ENCODE measurements at regions not wholly inside any gene's neighbourhood (a gene's known extent, or its start where the extent isn't known, plus 50 kb on each side); places are given as distances from the start of the nearest gene placed in this dataset.

DNA sequence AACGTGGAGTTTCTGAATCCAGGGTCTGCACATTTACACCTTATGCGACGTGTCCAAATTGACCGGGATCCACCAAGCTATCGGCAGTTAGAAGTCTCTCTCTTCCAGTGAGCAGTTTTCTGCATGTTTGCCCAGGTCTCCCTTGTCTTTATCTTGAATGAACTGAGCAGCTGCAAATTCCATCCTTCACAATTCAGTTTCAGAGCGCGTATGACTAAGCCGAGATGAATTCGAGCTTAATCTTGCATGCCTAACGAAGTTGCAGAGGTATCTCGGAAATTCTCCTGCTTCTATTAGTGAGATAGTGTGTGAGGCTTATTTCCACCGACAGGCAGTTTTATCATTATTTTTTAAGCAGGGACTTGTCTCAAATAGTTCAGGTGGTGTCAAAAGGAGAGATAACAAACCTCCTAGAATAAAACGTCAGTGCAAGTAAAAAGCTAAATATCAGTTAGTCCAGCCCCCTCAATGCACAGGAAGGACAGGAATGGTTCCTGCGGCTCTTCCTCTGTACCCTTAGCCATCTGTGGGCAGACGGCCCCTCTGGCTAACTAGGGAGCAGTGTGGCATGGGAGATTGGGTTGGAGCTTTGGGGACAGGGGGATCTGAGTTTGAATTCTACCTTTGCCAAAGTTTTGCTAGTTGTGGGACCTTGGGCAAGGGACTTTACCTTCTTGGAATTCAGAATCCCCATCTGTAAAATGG, 93.0 kb upstream of the GPR139 start:
- H3K9ac ChIP-seq (ENCODE audit: low read depth, low read length), result no peak overlapping the region

DNA sequence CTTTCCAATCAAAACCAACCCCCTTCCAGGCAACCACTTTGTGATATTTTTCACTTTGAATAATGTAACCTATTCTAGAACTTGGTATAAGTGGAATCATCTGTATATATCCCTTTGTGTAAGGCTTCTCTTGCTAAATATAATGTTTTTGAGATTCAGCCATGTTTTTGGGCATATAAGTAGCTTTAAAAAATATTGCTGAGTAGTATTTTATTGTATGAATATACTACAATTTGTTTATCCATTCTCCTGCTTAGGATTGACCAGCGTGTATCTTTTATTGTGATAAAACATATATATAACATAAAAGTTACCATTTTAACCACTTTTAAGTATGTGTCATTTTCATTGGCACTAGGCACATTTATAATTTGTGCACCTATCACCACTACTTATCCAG, 79.8 kb upstream of the GPR139 start:
- H4K20me1 ChIP-seq (ENCODE audit: insufficient read depth, low read length), result no peaks in the 10 kb centered on the region
- H3K79me2 ChIP-seq (ENCODE audit: insufficient read depth, low read length), result no peaks in the 10 kb centered on the region
- no peak overlapping the region for H3K27ac ChIP-seq (ENCODE audit: low read length)
- no peaks in the 10 kb centered on the region for H3K4me1 ChIP-seq (ENCODE audit: insufficient read depth, low read length)
- H3K9me3 ChIP-seq (ENCODE audit: insufficient read depth, low read length, severe bottlenecking), result no peaks in the 10 kb centered on the region
- ATAC-seq (ENCODE audit: insufficient read depth, low read depth) (no peak), DNase-seq (no peak)
- no peak overlapping the region for H3K4me3 ChIP-seq (ENCODE audit: low read depth in 1 of 2, low read length in 2 of 2)
- TF ChIP-seq, protein P1, sequence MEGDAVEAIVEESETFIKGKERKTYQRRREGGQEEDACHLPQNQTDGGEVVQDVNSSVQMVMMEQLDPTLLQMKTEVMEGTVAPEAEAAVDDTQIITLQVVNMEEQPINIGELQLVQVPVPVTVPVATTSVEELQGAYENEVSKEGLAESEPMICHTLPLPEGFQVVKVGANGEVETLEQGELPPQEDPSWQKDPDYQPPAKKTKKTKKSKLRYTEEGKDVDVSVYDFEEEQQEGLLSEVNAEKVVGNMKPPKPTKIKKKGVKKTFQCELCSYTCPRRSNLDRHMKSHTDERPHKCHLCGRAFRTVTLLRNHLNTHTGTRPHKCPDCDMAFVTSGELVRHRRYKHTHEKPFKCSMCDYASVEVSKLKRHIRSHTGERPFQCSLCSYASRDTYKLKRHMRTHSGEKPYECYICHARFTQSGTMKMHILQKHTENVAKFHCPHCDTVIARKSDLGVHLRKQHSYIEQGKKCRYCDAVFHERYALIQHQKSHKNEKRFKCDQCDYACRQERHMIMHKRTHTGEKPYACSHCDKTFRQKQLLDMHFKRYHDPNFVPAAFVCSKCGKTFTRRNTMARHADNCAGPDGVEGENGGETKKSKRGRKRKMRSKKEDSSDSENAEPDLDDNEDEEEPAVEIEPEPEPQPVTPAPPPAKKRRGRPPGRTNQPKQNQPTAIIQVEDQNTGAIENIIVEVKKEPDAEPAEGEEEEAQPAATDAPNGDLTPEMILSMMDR (IDR thresholded peaks at IDR 0.05; ENCODE audit: borderline replicate concordance, extremely low read depth, low read length, poor library complexity, severe bottlenecking), result no peak
- no peak for TF ChIP-seq EZH2 (IDR thresholded peaks at IDR 0.05; ENCODE audit: borderline replicate concordance, low read depth, low read length, severe bottlenecking)
- no peak overlapping the region for H3K4me2 ChIP-seq (ENCODE audit: insufficient read depth, low read length)
- H3K36me3 ChIP-seq (ENCODE audit: insufficient read depth, low read length), result no peaks in the 10 kb centered on the region
- H3K9ac ChIP-seq (ENCODE audit: low read depth, low read length), result no peak overlapping the region
- H2AFZ ChIP-seq (ENCODE audit: low read depth, low read length), result no peak overlapping the region
- peaks cover 6% of the 10 kb centered on the region for H3K27me3 ChIP-seq (ENCODE audit: insufficient read depth, low read length, poor library complexity)

More for the DNA sequence above, 93.0 kb upstream of the GPR139 start:
- no peak overlapping the region for H3K27ac ChIP-seq (ENCODE audit: low read length)
- ATAC-seq (ENCODE audit: insufficient read depth, low read depth) (no peak), DNase-seq (no peak)
- H2AFZ ChIP-seq (ENCODE audit: low read depth, low read length), result no peak overlapping the region
- no peaks in the 10 kb centered on the region for H3K79me2 ChIP-seq (ENCODE audit: insufficient read depth, low read length)
- H3K4me3 ChIP-seq (ENCODE audit: low read depth in 1 of 2, low read length in 2 of 2), result no peak overlapping the region
- no peak overlapping the region for H3K4me2 ChIP-seq (ENCODE audit: insufficient read depth, low read length)
- no peaks in the 10 kb centered on the region for H3K27me3 ChIP-seq (ENCODE audit: insufficient read depth, low read length, poor library complexity)
- no peaks in the 10 kb centered on the region for H4K20me1 ChIP-seq (ENCODE audit: insufficient read depth, low read length)
- H3K36me3 ChIP-seq (ENCODE audit: insufficient read depth, low read length), result no peaks in the 10 kb centered on the region
- TF ChIP-seq, protein P1 (IDR thresholded peaks at IDR 0.05; ENCODE audit: borderline replicate concordance, extremely low read depth, low read length, poor library complexity, severe bottlenecking), result no peak
- no peak for TF ChIP-seq EZH2 (IDR thresholded peaks at IDR 0.05; ENCODE audit: borderline replicate concordance, low read depth, low read length, severe bottlenecking)
- H3K4me1 ChIP-seq (ENCODE audit: insufficient read depth, low read length), result no peaks in the 10 kb centered on the region
- no peaks in the 10 kb centered on the region for H3K9me3 ChIP-seq (ENCODE audit: insufficient read depth, low read length, severe bottlenecking)

DNA sequence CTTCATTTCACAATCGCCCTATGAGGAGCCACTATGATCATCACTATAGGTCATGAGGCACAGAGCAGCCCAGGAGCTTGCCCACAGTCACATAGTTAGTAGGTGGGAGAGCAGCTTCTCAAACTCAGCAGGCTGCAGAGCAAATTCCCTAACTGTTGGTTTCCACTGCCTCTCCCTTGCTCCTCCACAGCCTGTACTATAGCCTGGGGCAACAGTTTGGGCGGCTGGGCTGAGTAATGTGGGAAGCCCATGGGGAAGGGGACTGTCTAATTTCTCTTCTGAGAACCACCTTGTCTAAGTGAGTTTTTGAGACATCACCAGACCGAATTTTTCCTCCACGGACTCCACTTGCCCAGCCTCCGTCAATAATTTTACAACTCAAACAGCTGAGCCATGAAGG, 73.4 kb upstream of the GPR139 start:
- H3K4me2 ChIP-seq (ENCODE audit: insufficient read depth, low read length), result no peak overlapping the region
- H3K79me2 ChIP-seq (ENCODE audit: insufficient read depth, low read length), result no peaks in the 10 kb centered on the region
- no peaks in the 10 kb centered on the region for H3K4me1 ChIP-seq (ENCODE audit: insufficient read depth, low read length)
- H4K20me1 ChIP-seq (ENCODE audit: insufficient read depth, low read length), result no peaks in the 10 kb centered on the region
- H2AFZ ChIP-seq (ENCODE audit: low read depth, low read length), result no peak overlapping the region
- H3K4me3 ChIP-seq (ENCODE audit: low read depth in 1 of 2, low read length in 2 of 2), result no peak overlapping the region
- DNase-seq (no peak), ATAC-seq (ENCODE audit: insufficient read depth, low read depth) (no peak)
- no peak overlapping the region for H3K27ac ChIP-seq (ENCODE audit: low read length)
- TF ChIP-seq EZH2 (IDR thresholded peaks at IDR 0.05; ENCODE audit: borderline replicate concordance, low read depth, low read length, severe bottlenecking), result no peak
- TF ChIP-seq, protein P1 (IDR thresholded peaks at IDR 0.05; ENCODE audit: borderline replicate concordance, extremely low read depth, low read length, poor library complexity, severe bottlenecking), result no peak
- no peaks in the 10 kb centered on the region for H3K9me3 ChIP-seq (ENCODE audit: insufficient read depth, low read length, severe bottlenecking)
- H3K36me3 ChIP-seq (ENCODE audit: insufficient read depth, low read length), result no peaks in the 10 kb centered on the region
- H3K9ac ChIP-seq (ENCODE audit: low read depth, low read length), result no peak overlapping the region
- peaks cover 6% of the 10 kb centered on the region for H3K27me3 ChIP-seq (ENCODE audit: insufficient read depth, low read length, poor library complexity)
